ENCODE measurements at regions not wholly inside any gene's neighbourhood (a gene's known extent, or its start where the extent isn't known, plus 50 kb on each side); places are given as distances from the start of the nearest gene placed in this dataset.

DNA sequence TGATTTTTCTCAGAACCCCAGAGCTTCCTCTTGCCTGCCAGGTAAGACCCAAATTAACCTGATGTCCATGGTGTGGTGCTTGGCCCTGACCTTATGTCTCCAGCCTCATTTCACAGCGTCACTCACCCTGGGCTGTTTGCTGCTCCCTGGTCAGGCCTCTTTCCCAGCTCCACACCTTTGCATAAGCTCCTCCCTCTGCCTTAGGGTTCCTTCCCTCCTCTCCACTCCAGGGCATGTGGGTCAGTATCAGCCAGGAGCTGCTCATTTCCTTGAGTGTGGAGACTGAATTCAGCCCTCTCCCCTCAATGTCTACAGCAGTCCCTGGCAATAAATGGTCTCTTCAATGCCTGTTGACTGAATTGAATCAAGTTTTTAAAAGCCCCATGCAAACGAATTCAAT is 75.6 kb upstream of the ANKRD34C start:
- TF ChIP-seq EZH2 (IDR thresholded peaks at IDR 0.05; ENCODE audit: low read length, unreplicated experiment): no peak
- TF ChIP-seq, protein P1, sequence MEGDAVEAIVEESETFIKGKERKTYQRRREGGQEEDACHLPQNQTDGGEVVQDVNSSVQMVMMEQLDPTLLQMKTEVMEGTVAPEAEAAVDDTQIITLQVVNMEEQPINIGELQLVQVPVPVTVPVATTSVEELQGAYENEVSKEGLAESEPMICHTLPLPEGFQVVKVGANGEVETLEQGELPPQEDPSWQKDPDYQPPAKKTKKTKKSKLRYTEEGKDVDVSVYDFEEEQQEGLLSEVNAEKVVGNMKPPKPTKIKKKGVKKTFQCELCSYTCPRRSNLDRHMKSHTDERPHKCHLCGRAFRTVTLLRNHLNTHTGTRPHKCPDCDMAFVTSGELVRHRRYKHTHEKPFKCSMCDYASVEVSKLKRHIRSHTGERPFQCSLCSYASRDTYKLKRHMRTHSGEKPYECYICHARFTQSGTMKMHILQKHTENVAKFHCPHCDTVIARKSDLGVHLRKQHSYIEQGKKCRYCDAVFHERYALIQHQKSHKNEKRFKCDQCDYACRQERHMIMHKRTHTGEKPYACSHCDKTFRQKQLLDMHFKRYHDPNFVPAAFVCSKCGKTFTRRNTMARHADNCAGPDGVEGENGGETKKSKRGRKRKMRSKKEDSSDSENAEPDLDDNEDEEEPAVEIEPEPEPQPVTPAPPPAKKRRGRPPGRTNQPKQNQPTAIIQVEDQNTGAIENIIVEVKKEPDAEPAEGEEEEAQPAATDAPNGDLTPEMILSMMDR (conservative IDR thresholded peaks at IDR 0.05; ENCODE audit: low read depth, low read length): no peak
